ENCODE measurements at regions not wholly inside any gene's neighbourhood (a gene's known extent, or its start where the extent isn't known, plus 50 kb on each side); places are given as distances from the start of the nearest gene placed in this dataset.
"Not testable (repeated sequence)": the region's sequence is repeated elsewhere in the genome, so short reads cannot be mapped to it uniquely, and the experiment has no call there.

DNA sequence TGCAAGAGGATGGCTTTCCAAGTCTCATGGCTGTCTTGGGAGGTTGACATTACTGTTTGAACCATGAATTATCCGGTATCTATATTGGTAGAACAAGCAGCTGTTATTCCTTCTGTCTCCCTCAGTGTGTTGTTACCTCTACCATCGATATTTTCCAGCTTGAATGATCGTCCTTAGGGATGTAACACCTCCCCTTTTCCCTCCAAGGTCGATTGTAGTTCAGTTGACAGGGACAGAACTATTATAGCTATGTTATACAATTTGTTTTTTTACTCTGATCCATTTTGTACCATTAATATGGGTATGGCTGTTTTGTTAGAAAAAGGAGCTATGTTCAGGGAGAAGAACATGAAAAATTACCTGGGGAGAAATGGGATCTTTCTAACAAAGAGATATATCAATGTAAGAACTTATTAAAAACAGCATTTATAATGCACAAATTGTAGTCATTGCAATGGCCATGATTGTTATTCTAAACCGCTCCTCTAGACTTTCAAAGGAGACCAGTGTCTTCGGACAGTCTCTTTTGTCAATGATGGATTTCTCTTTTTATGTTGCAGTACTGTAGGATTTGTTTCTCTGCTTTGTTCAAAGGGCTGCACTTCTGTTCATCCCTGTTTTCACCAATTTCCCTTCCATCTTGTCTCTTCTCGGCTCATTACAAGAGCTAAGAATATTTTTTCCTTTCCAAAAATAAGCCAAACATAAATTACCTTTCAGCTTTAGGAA is 1535.5 kb downstream of the KHDRBS2 start:
- whole genome bisulfite sequencing = 56% methylated on average over 7 of the region's 7 CpGs
- intact Hi-C loops (cut with DNase I); ATAC-seq: not testable (repeated sequence)

DNA sequence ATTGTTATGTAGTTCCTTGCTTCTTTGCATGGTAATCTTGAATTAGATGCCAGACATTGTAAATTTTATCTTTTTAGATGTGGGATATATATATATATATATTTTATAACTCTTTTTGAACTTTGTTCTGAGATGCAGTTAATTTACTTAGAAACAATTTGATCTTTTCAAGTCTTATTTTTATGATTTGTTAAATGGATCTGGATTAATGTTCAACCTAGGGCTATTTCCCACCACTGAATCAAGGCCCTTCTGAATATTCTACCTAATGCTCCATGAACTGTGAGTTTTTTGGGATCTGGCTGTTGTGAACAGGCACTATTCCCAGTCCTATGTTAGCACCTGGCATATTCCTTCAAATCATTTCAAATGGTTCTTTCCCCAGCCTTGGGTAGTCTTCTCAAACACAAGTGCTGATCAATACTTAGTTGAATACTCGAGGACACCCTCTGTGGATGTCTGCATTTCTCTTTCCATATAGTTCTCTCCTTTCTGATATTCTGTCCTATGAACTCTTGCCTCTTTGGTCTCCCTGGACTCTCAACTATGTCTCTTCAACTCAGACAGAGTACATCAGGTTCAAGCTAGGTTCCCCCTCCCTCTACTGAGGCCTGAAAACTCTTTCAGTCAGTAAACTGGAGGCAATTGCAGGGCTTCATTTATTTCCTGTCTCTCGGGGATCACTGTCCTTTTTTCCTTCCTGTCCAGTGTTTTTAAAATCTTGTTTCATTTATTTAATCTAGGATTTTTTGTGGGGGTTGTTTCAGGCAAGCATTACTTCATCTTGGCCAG is 1538.1 kb downstream of the KHDRBS2 start:
- H3K9me3 ChIP-seq (ENCODE audit: control insufficient read depth, low read length); H3K4me1 ChIP-seq (ENCODE audit: control insufficient read depth, insufficient read depth, low read length); H3K27ac ChIP-seq (ENCODE audit: low read length); DNase-seq; H3K27me3 ChIP-seq (ENCODE audit: control insufficient read depth, insufficient read depth); ATAC-seq; H3K4me3 ChIP-seq (ENCODE audit: low read length); intact Hi-C loops (cut with DNase I): not testable (repeated sequence)
- WGBS = 38% methylated on average over 2 of the region's 2 CpGs

More for the DNA sequence above, 1535.5 kb downstream of the KHDRBS2 start:
- H3K9me3 ChIP-seq (ENCODE audit: control insufficient read depth, low read length); H3K4me1 ChIP-seq (ENCODE audit: control insufficient read depth, insufficient read depth, low read length); H3K4me3 ChIP-seq (ENCODE audit: low read length); H3K27ac ChIP-seq (ENCODE audit: low read length); DNase-seq; H3K27me3 ChIP-seq (ENCODE audit: control insufficient read depth, insufficient read depth): not testable (repeated sequence)

DNA sequence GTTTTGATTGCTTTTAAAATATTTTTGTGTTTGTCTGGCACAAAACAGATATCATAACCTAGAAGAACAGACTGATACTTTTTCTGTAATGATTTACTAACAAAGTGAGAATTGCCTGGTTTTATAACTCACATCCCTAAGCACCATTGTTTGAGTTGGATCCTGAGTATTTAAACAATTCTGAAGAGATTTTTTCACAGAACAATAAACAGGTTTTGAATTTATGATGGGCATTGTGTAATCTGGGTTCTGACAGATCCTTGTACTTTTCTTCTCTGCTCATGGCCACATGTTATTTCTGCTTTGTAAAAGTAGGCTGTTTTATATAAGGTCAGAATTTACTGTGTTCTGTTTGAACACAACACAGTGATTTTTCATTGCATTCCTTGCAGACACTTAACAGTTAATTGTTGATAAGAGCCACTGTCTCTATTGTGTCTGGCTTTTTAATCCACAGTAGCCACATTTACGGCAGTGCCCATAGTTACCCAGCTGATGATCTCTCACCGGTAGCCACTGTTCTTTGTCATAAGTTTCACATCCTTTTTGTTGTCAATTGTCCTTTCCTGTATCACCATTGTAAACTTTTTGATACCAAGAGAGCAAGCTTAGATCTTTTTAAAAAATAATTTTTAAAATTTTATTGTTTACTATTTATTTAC is 1548.1 kb downstream of the KHDRBS2 start:
- H3K27ac ChIP-seq (ENCODE audit: low read length); DNase-seq; H3K27me3 ChIP-seq (ENCODE audit: control insufficient read depth, insufficient read depth); H3K4me3 ChIP-seq (ENCODE audit: low read length); H3K9me3 ChIP-seq (ENCODE audit: control insufficient read depth, low read length); ATAC-seq; intact Hi-C loops (cut with DNase I); H3K4me1 ChIP-seq (ENCODE audit: control insufficient read depth, insufficient read depth, low read length): not testable (repeated sequence)
- 36% methylated on average over 2 of the region's 2 CpGs for WGBS

DNA sequence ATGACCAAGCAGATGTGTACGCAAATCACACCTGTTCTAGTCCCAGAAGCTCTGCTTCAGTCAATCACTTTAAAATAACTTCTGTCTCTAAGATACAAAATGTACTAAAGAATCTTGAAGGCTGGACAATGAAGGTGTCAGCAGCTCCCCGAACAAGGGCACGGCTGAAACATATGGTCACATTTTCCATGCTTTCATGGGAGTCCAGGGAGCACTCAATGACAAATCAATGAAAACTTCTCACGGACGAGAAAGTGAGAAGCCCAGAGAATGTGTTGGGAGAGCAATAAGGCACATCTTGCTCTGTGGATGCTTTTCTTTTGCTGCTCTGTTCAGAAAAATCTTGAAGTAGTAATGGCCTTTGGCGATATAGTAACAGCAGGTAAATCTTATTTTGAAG is 1548.7 kb downstream of the KHDRBS2 start:
- H3K27me3 ChIP-seq (ENCODE audit: control insufficient read depth, insufficient read depth); DNase-seq; H3K4me1 ChIP-seq (ENCODE audit: control insufficient read depth, insufficient read depth, low read length); ATAC-seq; H3K27ac ChIP-seq (ENCODE audit: low read length); H3K9me3 ChIP-seq (ENCODE audit: control insufficient read depth, low read length); H3K4me3 ChIP-seq (ENCODE audit: low read length); intact Hi-C loops (cut with DNase I): not testable (repeated sequence)
- 69% methylated on average over 6 of the region's 6 CpGs for WGBS

DNA sequence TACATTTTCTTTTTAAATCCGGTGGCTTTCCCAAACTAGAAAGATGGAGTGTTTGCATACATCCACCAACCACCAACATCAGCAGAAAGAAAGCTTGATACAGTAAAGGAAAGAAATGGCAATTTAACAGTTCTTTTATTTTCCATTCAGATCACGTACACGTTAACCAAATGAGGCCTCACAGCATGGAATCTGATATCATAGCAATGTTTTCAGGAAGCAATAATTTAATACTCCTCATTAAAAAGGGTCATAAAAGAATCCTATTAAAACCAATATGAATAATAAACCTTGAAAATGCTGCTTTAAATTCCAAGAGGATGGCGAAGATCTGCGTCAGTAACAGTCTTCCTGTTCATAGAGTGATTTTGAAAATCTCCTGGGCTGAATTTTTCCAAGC is 1562.1 kb downstream of the KHDRBS2 start:
- H3K4me1 ChIP-seq (ENCODE audit: control insufficient read depth, insufficient read depth, low read length); ATAC-seq; H3K27ac ChIP-seq (ENCODE audit: low read length); H3K9me3 ChIP-seq (ENCODE audit: control insufficient read depth, low read length); H3K27me3 ChIP-seq (ENCODE audit: control insufficient read depth, insufficient read depth); intact Hi-C loops (cut with DNase I); H3K4me3 ChIP-seq (ENCODE audit: low read length); DNase-seq: not testable (repeated sequence)
- WGBS = 89% methylated on average over 5 of the region's 5 CpGs

DNA sequence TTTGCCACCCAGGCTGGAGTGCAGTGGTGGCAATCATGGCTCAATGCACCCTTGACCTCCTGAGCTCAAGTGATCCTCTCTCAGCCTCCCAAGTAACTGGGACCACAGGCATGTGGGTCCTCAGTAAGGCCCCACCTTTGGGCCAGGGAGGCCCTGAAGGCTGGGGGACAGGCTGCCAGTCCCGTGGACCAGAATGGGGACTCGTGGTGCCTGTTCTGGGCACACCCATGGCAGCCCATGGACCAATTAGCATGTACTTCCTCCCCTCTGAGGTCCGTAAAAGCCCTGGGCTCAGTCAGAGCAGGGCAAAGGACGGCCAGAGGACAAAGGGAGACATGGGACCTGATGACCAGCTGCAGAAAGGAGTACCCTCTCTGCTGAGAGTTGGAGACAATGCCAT is 1590.8 kb downstream of the KHDRBS2 start:
- Histone ChIP-seq H3K4me3 (ENCODE audit: low read length) (no peak overlapping the region), H3K27ac (ENCODE audit: low read length) (no peak overlapping the region), H3K27me3 (ENCODE audit: control insufficient read depth, insufficient read depth) (no peaks in the 10 kb centered on the region), H3K4me1 (ENCODE audit: control insufficient read depth, insufficient read depth, low read length) (no peaks in the 10 kb centered on the region), H3K9me3 (ENCODE audit: control insufficient read depth, low read length) (no peaks in the 10 kb centered on the region)
- intact Hi-C loops (cut with DNase I) = no loop called here
- DNase-seq (peak in 1 of 3 donors; percentile 15), ATAC-seq (no peak)
- 60% methylated on average over 4 of the region's 4 CpGs for WGBS

DNA sequence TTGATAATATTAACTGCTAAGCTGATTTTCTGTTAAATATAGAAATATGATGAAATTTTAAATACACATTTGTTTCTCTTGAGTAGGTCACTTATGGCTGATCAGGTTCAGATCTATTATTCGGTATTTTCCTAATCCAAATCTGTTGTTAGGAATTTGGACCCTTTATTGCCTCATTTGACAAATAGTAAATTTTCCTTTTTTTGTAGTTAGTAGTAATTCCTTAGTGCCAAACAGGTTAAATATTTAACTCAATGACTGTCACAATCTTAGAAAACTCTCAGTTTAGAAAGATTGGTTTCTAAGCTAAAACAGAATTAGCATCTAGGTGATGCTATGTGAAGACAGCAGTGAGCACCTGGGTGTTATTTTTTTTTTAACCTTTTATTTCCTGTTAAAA is 1598.9 kb downstream of the KHDRBS2 start:
- Histone ChIP-seq H3K27me3 (ENCODE audit: control insufficient read depth, insufficient read depth) (no peaks in the 10 kb centered on the region), H3K4me3 (ENCODE audit: low read length) (no peak overlapping the region), H3K27ac (ENCODE audit: low read length) (no peak overlapping the region), H3K4me1 (ENCODE audit: control insufficient read depth, insufficient read depth, low read length) (no peaks in the 10 kb centered on the region), H3K9me3 (ENCODE audit: control insufficient read depth, low read length) (no peaks in the 10 kb centered on the region)
- DNase-seq (no peak), ATAC-seq (no peak)
- intact Hi-C loops (cut with DNase I) = no loop called here
- WGBS = 69% methylated on average over 1 of the region's 1 CpG

DNA sequence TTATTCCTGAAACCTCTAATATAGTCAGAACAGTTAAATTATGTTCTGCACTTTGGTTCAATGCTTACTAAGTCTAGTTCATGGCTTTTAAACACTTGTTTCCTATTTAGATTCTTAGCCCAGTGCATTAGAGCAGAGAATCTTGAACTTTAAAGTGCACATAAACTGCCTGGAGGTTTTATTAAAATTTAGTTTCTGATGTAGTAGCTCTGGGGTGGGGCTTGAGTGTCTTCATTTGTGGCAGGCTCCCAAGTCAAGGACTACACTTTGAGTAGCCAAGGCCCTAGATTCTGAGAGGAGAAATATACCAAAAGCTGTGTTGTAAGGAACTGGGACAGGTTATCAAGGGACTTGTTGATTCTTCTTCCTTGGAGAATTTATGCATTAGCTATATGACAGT is 1604.2 kb downstream of the KHDRBS2 start:
- no peaks in the 10 kb centered on the region for H3K27me3 ChIP-seq (ENCODE audit: control insufficient read depth, insufficient read depth)
- intact Hi-C loops (cut with DNase I) = no loop called here
- no peaks in the 10 kb centered on the region for H3K9me3 ChIP-seq (ENCODE audit: control insufficient read depth, low read length)
- H3K27ac ChIP-seq (ENCODE audit: low read length) = no peak overlapping the region
- ATAC-seq = no peak
- DNase-seq = no peak
- H3K4me1 ChIP-seq (ENCODE audit: control insufficient read depth, insufficient read depth, low read length) = no peaks in the 10 kb centered on the region
- no peak overlapping the region for H3K4me3 ChIP-seq (ENCODE audit: low read length)

DNA sequence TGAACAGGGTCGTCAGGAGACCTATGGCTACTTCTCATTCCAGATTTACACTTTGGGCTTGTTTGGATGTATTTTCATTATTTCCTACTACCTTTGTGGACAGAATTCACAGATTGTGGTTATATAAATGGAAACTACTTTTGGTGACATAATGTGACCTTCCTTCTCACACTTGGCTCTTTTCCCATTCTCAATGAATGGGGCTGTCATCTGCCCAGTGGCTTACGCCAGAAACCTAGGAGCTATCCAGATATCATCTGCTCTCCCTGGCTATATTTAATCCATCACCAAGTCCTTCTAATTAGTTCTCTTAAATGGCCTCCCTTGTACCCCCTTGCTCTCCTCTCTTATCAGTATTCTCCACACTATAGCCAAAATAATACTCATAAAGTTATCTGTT is 1606.8 kb downstream of the KHDRBS2 start:
- 51% methylated on average over 2 of the region's 2 CpGs for WGBS
- intact Hi-C loops (cut with DNase I) = no loop called here
- no peak for ATAC-seq
- Histone ChIP-seq H3K9me3 (ENCODE audit: control insufficient read depth, low read length) (no peaks in the 10 kb centered on the region), H3K27me3 (ENCODE audit: control insufficient read depth, insufficient read depth) (no peaks in the 10 kb centered on the region), H3K4me3 (ENCODE audit: low read length) (no peak overlapping the region), H3K27ac (ENCODE audit: low read length) (no peak overlapping the region), H3K4me1 (ENCODE audit: control insufficient read depth, insufficient read depth, low read length) (no peaks in the 10 kb centered on the region)
- DNase-seq = no peak

DNA sequence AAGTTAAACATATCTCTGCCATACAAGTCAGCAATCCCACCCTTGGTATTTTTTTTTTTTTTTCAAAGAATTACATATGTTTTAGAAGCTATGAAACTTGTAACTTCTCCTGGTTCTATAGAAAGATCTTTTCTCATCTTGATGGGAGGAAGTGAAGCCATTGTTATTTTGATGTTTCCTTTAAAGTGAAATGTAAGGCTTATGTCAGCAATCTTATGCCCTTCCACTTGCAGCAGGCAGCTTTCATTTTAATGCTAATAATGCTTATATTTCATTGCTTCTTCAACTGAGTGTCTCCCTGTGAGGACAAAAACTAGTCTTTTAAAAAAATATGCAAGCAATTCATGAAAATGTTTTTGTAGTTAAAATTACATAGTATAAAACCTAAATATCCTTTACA is 1614.7 kb downstream of the KHDRBS2 start:
- no peak overlapping the region for H3K27ac ChIP-seq (ENCODE audit: low read length)
- H3K27me3 ChIP-seq (ENCODE audit: control insufficient read depth, insufficient read depth) = no peaks in the 10 kb centered on the region
- DNase-seq = no peak
- H3K4me1 ChIP-seq (ENCODE audit: control insufficient read depth, insufficient read depth, low read length) = no peaks in the 10 kb centered on the region
- intact Hi-C loops (cut with DNase I) = no loop called here
- no peaks in the 10 kb centered on the region for H3K9me3 ChIP-seq (ENCODE audit: control insufficient read depth, low read length)
- ATAC-seq = no peak
- no peak overlapping the region for H3K4me3 ChIP-seq (ENCODE audit: low read length)

DNA sequence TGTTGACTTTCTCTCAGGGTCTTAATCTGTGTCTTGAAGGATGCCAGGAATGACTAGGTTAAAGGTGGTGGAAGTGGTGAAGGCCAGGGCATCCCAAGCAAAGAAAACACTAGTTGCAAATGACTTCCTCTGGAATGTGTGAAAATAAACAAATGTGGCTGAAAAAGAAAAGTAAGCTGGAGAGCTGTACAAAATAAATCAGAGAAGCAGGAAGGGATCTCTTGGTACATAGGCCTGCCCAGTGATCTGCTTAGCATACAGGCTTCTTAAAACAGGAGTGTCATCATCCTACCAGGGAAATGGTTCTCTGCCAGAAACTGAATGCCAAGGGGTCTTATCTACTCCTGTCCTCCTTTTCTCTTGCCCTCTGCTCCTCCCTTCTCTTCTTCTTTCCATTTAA is 1616.0 kb downstream of the KHDRBS2 start:
- H3K4me3 ChIP-seq (ENCODE audit: low read length) = no peak overlapping the region
- no peak overlapping the region for H3K27ac ChIP-seq (ENCODE audit: low read length)
- H3K9me3 ChIP-seq (ENCODE audit: control insufficient read depth, low read length) = no peaks in the 10 kb centered on the region
- no peaks in the 10 kb centered on the region for H3K4me1 ChIP-seq (ENCODE audit: control insufficient read depth, insufficient read depth, low read length)
- intact Hi-C loops (cut with DNase I) = no loop called here
- H3K27me3 ChIP-seq (ENCODE audit: control insufficient read depth, insufficient read depth) = no peaks in the 10 kb centered on the region
- DNase-seq (no peak), ATAC-seq (no peak)
